ENCODE measurements at regions not wholly inside any gene's neighbourhood (a gene's known extent, or its start where the extent isn't known, plus 50 kb on each side); places are given as distances from the start of the nearest gene placed in this dataset.

DNA sequence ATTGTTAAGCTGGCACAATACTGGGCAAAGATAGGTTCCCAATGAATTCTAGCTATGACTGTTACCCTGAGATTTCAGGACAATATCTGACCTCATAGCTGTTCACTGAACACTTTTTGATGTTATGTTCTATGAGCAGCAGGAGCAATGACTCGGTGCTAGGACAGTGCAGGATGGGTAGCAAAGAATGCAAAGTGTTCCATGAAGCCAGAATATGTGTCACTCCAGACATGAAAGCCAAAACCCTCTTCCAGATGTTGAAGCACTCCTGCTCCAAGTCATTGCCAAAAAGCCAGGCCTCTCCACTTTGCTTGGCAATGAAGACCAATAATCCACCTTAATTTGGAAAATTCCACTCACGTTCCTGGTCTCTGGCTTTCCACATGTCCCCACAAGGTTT, 300.9 kb upstream of the CPEB2 start:
- Mint-ChIP-seq H3K36me3 (no peaks in the 10 kb centered on the region), H3K9me3 (no peaks in the 10 kb centered on the region), H3K4me3 (no peak overlapping the region), H3K4me1 (no peaks in the 10 kb centered on the region), H3K27me3 (ENCODE audit: insufficient read depth, low read depth) (peaks cover 2% of the 10 kb centered on the region), H3K27ac (no peak overlapping the region)
- no peaks in the 10 kb centered on the region for H3K79me2 ChIP-seq (ENCODE audit: low read depth)
- no peaks in the 10 kb centered on the region for H3K36me3 ChIP-seq
- no peaks in the 10 kb centered on the region for H3K9me3 ChIP-seq (ENCODE audit: low read depth)
- no peaks in the 10 kb centered on the region for H4K20me1 ChIP-seq (ENCODE audit: low read depth)
- H3K27ac ChIP-seq = no peak overlapping the region
- H3F3A ChIP-seq (ENCODE audit: low read depth) = no peaks in the 10 kb centered on the region
- H3K4me3 ChIP-seq = no peak overlapping the region
- no peak overlapping the region for H2AFZ ChIP-seq (replicated peaks)
- no peaks in the 10 kb centered on the region for H3K27me3 ChIP-seq
- no peak overlapping the region for H3K9ac ChIP-seq
- TF ChIP-seq EZH2phosphoT487 (IDR thresholded peaks at IDR 0.05) (no peak), EZH2 (IDR thresholded peaks at IDR 0.05) (no peak)
- TF ChIP-seq, protein P1, sequence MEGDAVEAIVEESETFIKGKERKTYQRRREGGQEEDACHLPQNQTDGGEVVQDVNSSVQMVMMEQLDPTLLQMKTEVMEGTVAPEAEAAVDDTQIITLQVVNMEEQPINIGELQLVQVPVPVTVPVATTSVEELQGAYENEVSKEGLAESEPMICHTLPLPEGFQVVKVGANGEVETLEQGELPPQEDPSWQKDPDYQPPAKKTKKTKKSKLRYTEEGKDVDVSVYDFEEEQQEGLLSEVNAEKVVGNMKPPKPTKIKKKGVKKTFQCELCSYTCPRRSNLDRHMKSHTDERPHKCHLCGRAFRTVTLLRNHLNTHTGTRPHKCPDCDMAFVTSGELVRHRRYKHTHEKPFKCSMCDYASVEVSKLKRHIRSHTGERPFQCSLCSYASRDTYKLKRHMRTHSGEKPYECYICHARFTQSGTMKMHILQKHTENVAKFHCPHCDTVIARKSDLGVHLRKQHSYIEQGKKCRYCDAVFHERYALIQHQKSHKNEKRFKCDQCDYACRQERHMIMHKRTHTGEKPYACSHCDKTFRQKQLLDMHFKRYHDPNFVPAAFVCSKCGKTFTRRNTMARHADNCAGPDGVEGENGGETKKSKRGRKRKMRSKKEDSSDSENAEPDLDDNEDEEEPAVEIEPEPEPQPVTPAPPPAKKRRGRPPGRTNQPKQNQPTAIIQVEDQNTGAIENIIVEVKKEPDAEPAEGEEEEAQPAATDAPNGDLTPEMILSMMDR (IDR thresholded peaks at IDR 0.05) = no peak
- no peak for DNase-seq (ENCODE audit: low spot score)
- no peaks in the 10 kb centered on the region for H3K4me1 ChIP-seq
- no peak overlapping the region for H3K4me2 ChIP-seq

DNA sequence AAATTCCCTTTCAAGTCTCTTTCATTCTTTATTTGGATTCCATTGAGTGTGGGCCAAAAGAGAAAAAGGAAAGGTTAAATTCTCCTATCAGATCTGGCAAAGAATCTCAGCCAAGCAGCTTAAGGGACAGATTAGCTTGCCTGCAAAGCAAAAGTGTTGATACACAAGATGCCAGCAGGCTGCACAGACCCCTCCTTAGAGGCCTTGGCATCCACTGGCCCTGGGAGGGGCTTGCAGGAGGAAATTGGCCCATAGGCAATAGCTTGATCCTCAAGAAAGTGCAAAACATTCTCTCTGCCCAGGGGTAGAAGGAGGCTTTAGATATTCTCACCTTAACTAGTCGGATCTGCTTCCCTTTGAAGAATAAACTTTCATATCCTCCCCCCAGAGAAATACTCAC, 300.4 kb upstream of the CPEB2 start:
- no peak for TF ChIP-seq EZH2phosphoT487 (IDR thresholded peaks at IDR 0.05)
- no peak for TF ChIP-seq EZH2 (IDR thresholded peaks at IDR 0.05)
- TF ChIP-seq, protein P1 (IDR thresholded peaks at IDR 0.05) = no peak
- Histone ChIP-seq H3K36me3 (no peaks in the 10 kb centered on the region), H3F3A (ENCODE audit: low read depth) (no peaks in the 10 kb centered on the region)

DNA sequence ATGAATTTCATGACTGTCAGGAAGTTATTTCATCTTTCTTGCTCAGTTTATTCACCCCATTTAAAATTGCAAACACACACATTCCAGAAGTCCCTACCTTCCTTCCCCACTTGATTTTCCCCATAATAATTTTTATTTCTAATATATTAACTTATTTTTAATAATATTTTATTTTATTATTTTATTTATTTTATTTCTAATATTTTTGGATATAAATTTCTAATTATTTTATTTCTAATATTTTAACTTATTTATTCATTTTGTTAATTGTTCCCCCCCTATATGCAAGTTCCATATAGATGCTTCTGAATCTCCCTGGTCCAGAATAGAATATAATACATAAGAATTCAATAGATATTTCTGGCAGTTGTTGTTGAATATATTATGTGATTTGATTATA, 293.7 kb upstream of the CPEB2 start:
- H3K9me3 ChIP-seq (ENCODE audit: low read depth) = no peaks in the 10 kb centered on the region
- H3K4me2 ChIP-seq = no peak overlapping the region
- no peak for DNase-seq (ENCODE audit: low spot score)
- H3K79me2 ChIP-seq (ENCODE audit: low read depth) = no peaks in the 10 kb centered on the region
- H4K20me1 ChIP-seq (ENCODE audit: low read depth) = no peaks in the 10 kb centered on the region
- no peaks in the 10 kb centered on the region for H3K27me3 ChIP-seq
- no peaks in the 10 kb centered on the region for H3K9me3 Mint-ChIP-seq
- no peak overlapping the region for H3K9ac ChIP-seq
- H3K36me3 Mint-ChIP-seq = no peaks in the 10 kb centered on the region
- H3K4me1 ChIP-seq = no peaks in the 10 kb centered on the region
- no peaks in the 10 kb centered on the region for H3F3A ChIP-seq (ENCODE audit: low read depth)
- no peak overlapping the region for H3K27ac ChIP-seq
- peaks cover 2% of the 10 kb centered on the region for H3K27me3 Mint-ChIP-seq (ENCODE audit: insufficient read depth, low read depth)
- no peak for TF ChIP-seq EZH2 (IDR thresholded peaks at IDR 0.05)
- TF ChIP-seq EZH2phosphoT487 (IDR thresholded peaks at IDR 0.05) = no peak
- TF ChIP-seq, protein P1 (IDR thresholded peaks at IDR 0.05) = no peak
- H3K4me1 Mint-ChIP-seq = no peaks in the 10 kb centered on the region
- H3K4me3 Mint-ChIP-seq = no peak overlapping the region
- H3K4me3 ChIP-seq = no peak overlapping the region
- H3K36me3 ChIP-seq = no peaks in the 10 kb centered on the region
- no peak overlapping the region for H2AFZ ChIP-seq (replicated peaks)
- no peak overlapping the region for H3K27ac Mint-ChIP-seq

More for the DNA sequence above, 300.4 kb upstream of the CPEB2 start:
- Mint-ChIP-seq H3K27me3 (ENCODE audit: insufficient read depth, low read depth) (peaks cover 2% of the 10 kb centered on the region), H3K4me1 (no peaks in the 10 kb centered on the region), H3K36me3 (no peaks in the 10 kb centered on the region), H3K4me3 (no peak overlapping the region), H3K27ac (no peak overlapping the region), H3K9me3 (no peaks in the 10 kb centered on the region)
- H3K27me3 ChIP-seq = no peaks in the 10 kb centered on the region
- no peak overlapping the region for H3K9ac ChIP-seq
- no peaks in the 10 kb centered on the region for H3K9me3 ChIP-seq (ENCODE audit: low read depth)
- H2AFZ ChIP-seq (replicated peaks) = no peak overlapping the region
- no peak overlapping the region for H3K27ac ChIP-seq
- peak; percentile 23 for DNase-seq (ENCODE audit: low spot score)
- H4K20me1 ChIP-seq (ENCODE audit: low read depth) = no peaks in the 10 kb centered on the region
- no peaks in the 10 kb centered on the region for H3K4me1 ChIP-seq
- no peak overlapping the region for H3K4me3 ChIP-seq
- no peak overlapping the region for H3K4me2 ChIP-seq
- no peaks in the 10 kb centered on the region for H3K79me2 ChIP-seq (ENCODE audit: low read depth)
